GM12891 (cell line): ENCODE measurements at regions not wholly inside any gene's neighbourhood (a gene's known extent, or its start where the extent isn't known, plus 50 kb on each side); places are given as distances from the start of the nearest gene placed in this dataset.

ENCODE experiments used
- PAX5 ChIP-seq: IDR thresholded peaks from 2 replicates; pipeline ENCODE4 v1.6.1; 2011; ENCODE audit warnings: low read length, moderate library complexity, mild to moderate bottlenecking; ENCODE audit not compliant: insufficient read depth, severe bottlenecking
- POLR2A ChIP-seq: IDR thresholded peaks from 2 replicates; pipeline ENCODE4 v1.6.1; 2011; ENCODE audit warnings: low read depth, low read length, control low read depth
- POLR2AphosphoS5 ChIP-seq: IDR thresholded peaks from 2 replicates; pipeline ENCODE4 v1.6.1; 2011; ENCODE audit warnings: low read depth, low read length, control low read depth
- SPI1 ChIP-seq: IDR thresholded peaks from 2 replicates; pipeline ENCODE4 v1.6.1; 2011; ENCODE audit warnings: low read depth, low read length, control low read depth
- TAF1 ChIP-seq: IDR thresholded peaks from 2 replicates; pipeline ENCODE4 v1.6.1; 2011; ENCODE audit warnings: low read depth, low read length, control low read depth

DNA sequence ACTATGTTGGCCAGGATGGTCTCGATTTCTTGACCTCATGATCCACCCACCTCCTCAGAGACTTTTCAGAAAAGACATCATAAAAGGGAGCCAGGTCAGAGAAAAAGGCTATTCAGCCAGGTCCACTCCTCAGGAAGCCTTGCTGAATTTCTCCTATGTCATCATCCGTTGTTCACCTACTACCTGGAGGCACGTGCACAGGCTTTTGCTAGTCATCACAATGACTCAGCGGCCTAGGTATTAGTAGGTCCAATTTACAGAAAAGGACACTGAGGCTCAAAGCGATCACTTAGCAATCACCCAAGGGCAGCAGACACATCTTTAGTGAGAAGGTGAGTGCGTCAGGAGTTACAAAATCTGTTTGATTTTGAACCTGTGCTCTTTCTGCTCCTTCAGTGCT, 72.3 kb upstream of the RAD23B start:
- TF ChIP-seq POLR2A: no peak
- no peak for TF ChIP-seq PAX5
- no peak for TF ChIP-seq TAF1
- TF ChIP-seq POLR2AphosphoS5: no peak
- no peak for TF ChIP-seq SPI1
